ENCODE measurements at regions not wholly inside any gene's neighbourhood (a gene's known extent, or its start where the extent isn't known, plus 50 kb on each side); places are given as distances from the start of the nearest gene placed in this dataset.
"Not testable (repeated sequence)": the region's sequence is repeated elsewhere in the genome, so short reads cannot be mapped to it uniquely, and the experiment has no call there.

- DNase-seq (ENCODE audit: low spot score): no peak
These were observed 82.2 kb upstream of the RNU2-1 start for GRCh38 chr17:43315858-43316521.

GRCh38 chr17:43315369-43315768 lies 81.6 kb upstream of the RNU2-1 start:
- DNase-seq (ENCODE audit: low spot score): no peak

GRCh38 chr17:43314611-43315011 lies 80.8 kb upstream of the RNU2-1 start:
- no peak for DNase-seq (ENCODE audit: low spot score)

- no peak for DNase-seq (ENCODE audit: low spot score)
These were observed 78.2 kb upstream of the RNU2-1 start for GRCh38 chr17:43312011-43312410.

GRCh38 chr17:43309505-43310332 lies 75.9 kb upstream of the RNU2-1 start:
- no peak for DNase-seq (ENCODE audit: low spot score)

- no peak for DNase-seq (ENCODE audit: low spot score)
These were observed 75.2 kb upstream of the RNU2-1 start for GRCh38 chr17:43308999-43309398.

GRCh38 chr17:43304792-43305191 lies 71.0 kb upstream of the RNU2-1 start:
- not testable (repeated sequence) for DNase-seq (ENCODE audit: low spot score)

- not testable (repeated sequence) for DNase-seq (ENCODE audit: low spot score)
These were observed 69.3 kb upstream of the RNU2-1 start for GRCh38 chr17:43303049-43303448.

- DNase-seq (ENCODE audit: low spot score): not testable (repeated sequence)
These were observed 65.7 kb upstream of the RNU2-1 start for GRCh38 chr17:43299300-43300076.

- not testable (repeated sequence) for DNase-seq (ENCODE audit: low spot score)
These were observed 55.9 kb upstream of the RNU2-1 start for GRCh38 chr17:43289670-43290069.

GRCh38 chr17:43283606-43284005 lies 49.8 kb upstream of the RNU2-1 start:
- DNase-seq (ENCODE audit: low spot score): not testable (repeated sequence)

Measured in germinal center (tissue), 1 donor.